ENCODE measurements at regions not wholly inside any gene's neighbourhood (a gene's known extent, or its start where the extent isn't known, plus 50 kb on each side); places are given as distances from the start of the nearest gene placed in this dataset.

DNA sequence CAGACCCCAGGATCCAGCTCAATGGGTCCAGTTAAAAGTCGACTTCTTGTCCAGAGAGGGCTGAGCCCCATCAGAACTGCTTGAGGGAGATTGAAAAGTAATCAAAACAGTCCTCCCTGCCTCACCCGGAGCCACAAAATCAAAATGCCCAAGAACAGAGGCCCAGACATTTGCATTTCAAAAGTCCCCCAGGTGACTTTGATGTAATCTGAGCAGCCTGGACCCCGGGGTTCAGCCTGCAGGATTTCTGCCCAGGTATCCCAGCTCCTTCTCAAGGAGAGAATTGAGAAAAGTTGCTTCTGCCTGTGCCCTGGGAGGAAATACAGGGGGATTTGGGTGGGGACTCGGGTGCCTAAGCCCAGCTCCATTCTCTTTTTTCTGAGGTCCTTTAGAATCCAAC is 1385.0 kb downstream of the TBC1D22A start:
- DNase-seq (ENCODE audit: low read depth): no peak
- no peak overlapping the region for H3K4me3 ChIP-seq (ENCODE audit: low read depth, low read length)
- in situ Hi-C loops (cut with HindIII; ENCODE audit: low sequenced_read_pairs): no loop called here
- TF ChIP-seq, protein P1, sequence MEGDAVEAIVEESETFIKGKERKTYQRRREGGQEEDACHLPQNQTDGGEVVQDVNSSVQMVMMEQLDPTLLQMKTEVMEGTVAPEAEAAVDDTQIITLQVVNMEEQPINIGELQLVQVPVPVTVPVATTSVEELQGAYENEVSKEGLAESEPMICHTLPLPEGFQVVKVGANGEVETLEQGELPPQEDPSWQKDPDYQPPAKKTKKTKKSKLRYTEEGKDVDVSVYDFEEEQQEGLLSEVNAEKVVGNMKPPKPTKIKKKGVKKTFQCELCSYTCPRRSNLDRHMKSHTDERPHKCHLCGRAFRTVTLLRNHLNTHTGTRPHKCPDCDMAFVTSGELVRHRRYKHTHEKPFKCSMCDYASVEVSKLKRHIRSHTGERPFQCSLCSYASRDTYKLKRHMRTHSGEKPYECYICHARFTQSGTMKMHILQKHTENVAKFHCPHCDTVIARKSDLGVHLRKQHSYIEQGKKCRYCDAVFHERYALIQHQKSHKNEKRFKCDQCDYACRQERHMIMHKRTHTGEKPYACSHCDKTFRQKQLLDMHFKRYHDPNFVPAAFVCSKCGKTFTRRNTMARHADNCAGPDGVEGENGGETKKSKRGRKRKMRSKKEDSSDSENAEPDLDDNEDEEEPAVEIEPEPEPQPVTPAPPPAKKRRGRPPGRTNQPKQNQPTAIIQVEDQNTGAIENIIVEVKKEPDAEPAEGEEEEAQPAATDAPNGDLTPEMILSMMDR (IDR thresholded peaks at IDR 0.05; ENCODE audit: low read depth, low read length, missing control alignments): no peak

DNA sequence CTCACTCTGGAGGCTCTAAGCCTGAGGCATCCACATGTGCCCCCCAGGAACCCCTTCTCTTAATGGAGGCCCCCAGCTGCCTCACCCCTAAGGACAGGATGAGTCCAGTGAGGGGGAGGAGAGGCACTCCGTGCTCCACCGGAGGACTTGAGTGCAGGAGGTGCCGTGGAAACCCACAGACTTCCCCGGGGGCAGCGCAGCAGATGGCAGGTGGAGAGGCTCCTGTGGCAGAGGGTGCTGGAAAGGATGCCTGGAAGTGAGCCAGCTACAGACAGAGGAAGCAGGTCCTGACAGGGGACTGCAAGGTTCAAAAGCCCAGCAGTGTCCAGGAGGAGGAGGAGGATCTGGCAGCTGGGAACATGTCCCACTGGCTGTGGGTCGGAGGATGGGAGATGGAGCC is 1384.0 kb downstream of the TBC1D22A start:
- in situ Hi-C loops (cut with HindIII; ENCODE audit: low sequenced_read_pairs): no loop called here
- DNase-seq (ENCODE audit: low read depth): no peak
- no peak overlapping the region for H3K4me3 ChIP-seq (ENCODE audit: low read depth, low read length)
- TF ChIP-seq, protein P1 (IDR thresholded peaks at IDR 0.05; ENCODE audit: low read depth, low read length, missing control alignments): no peak

DNA sequence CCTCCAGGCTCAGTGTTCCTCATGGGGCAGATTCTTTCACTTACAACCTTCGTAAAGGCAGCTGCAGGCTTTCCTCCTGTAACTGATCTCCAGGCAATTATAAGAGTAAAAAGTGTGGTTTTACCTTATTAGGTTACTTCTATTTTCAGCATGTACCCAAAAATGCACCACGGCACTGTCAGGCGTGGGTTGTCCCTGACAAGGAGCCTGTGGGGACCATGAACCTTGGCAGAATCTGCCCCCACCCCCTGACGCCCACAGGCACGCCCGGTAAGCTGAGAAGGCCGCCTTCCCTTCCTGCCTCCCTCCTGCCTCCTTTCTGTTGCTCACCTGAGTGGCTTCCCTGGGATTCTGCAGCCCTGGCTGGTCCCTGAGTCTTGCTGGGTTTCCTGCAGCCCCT is 1383.3 kb downstream of the TBC1D22A start:
- no peak overlapping the region for H3K4me3 ChIP-seq (ENCODE audit: low read depth, low read length)
- in situ Hi-C loops (cut with HindIII; ENCODE audit: low sequenced_read_pairs): no loop called here
- TF ChIP-seq, protein P1 (IDR thresholded peaks at IDR 0.05; ENCODE audit: low read depth, low read length, missing control alignments): no peak
- no peak for DNase-seq (ENCODE audit: low read depth)

DNA sequence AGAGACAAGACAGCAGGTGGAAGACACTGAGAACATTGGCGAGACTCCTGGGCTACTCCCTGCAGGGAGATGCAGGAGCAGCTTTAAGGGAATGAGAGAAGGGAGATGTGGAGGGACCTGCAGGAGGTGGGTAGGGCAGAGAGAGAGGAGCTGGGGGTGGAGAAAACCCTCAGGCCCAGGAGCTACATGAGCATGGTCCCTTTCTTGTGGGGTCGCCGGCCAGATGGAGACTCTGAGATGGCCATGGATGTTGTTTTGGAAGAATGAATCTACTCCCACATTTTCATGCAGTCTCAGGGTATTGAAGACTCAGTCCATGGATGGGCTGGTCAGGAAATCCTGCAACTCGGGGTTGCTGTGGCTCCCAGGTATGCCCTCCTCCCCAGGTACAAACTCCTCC is 1381.9 kb downstream of the TBC1D22A start:
- in situ Hi-C loops (cut with HindIII; ENCODE audit: low sequenced_read_pairs): no loop called here
- H3K4me3 ChIP-seq (ENCODE audit: low read depth, low read length): no peak overlapping the region
- TF ChIP-seq, protein P1 (IDR thresholded peaks at IDR 0.05; ENCODE audit: low read depth, low read length, missing control alignments): no peak
- DNase-seq (ENCODE audit: low read depth): no peak

DNA sequence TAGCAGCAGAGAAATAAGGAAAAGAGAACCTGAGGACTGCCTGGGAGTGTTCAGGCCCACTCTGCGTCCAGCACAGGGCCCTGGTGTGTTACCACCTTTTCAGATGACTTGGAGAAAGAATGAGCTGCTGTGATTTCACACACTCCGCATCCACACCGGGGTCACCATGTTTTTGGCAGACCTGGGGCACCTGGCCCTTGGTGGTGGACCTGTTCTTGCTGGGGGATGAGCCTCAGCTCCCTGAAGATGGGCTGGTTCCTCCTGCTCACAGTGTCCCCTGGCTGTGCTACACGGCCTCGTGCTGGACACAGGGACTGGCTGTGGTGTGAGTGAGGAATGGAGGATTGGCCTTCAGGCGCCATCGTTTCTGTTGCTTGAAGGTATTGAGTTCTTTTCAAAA is 1381.4 kb downstream of the TBC1D22A start:
- TF ChIP-seq, protein P1 (IDR thresholded peaks at IDR 0.05; ENCODE audit: low read depth, low read length, missing control alignments): no peak
- H3K4me3 ChIP-seq (ENCODE audit: low read depth, low read length): no peak overlapping the region
- DNase-seq (ENCODE audit: low read depth): no peak
- in situ Hi-C loops (cut with HindIII; ENCODE audit: low sequenced_read_pairs): no loop called here

DNA sequence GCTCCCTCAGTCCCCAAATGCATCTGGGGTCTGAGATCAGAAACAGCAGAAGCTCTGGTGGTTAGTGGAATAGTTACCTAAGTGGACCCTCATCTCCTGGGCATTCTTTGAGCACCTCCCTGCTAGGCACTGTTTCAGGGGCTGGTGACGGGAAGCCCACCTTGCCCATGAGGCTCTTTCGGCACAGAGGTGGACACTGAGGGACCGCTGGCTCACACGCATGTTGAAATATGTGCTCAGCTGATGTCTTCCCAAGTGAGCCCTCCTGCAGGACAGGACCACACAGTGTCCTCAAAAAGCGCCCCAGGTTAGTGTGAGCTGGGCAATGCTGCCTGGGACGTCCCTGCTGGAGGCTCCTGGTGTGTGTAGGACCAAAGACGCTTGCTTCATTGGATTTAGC is 1379.9 kb downstream of the TBC1D22A start:
- TF ChIP-seq, protein P1 (IDR thresholded peaks at IDR 0.05; ENCODE audit: low read depth, low read length, missing control alignments): no peak
- no peak for DNase-seq (ENCODE audit: low read depth)
- no peak overlapping the region for H3K4me3 ChIP-seq (ENCODE audit: low read depth, low read length)
- in situ Hi-C loops (cut with HindIII; ENCODE audit: low sequenced_read_pairs): no loop called here

DNA sequence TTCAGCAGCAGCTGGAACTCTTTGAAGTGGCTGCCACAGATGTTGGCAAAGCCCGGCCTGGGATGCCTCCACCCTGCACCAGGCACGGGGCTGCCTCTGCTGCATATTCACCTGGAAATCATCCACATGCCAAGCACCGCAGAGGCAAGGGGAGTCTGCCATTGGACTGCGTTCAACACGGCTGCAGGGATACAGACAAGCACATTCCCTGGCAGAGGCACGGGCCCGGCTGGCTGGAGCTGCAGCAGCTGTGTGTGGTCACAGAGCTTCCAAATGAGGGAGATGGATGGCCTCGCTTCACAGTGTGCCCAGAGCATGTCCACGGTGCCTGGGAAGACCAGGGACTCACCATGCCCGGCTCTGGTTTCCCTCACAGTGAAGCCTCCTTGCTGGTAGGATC is 1378.9 kb downstream of the TBC1D22A start:
- H3K4me3 ChIP-seq (ENCODE audit: low read depth, low read length): no peak overlapping the region
- TF ChIP-seq, protein P1 (IDR thresholded peaks at IDR 0.05; ENCODE audit: low read depth, low read length, missing control alignments): no peak
- in situ Hi-C loops (cut with HindIII; ENCODE audit: low sequenced_read_pairs): no loop called here
- no peak for DNase-seq (ENCODE audit: low read depth)
